GM10248 (cell line): ENCODE measurements at regions not wholly inside any gene's neighbourhood (a gene's known extent, or its start where the extent isn't known, plus 50 kb on each side); places are given as distances from the start of the nearest gene placed in this dataset.

Experiments
- CTCF ChIA-PET: fragments of 300-600 bp; sonication (Branson Sonifier 250); formaldehyde crosslinking; extraction: SDS; loops from one replicate; lab custom pipeline; 2021; ENCODE audit warnings: antibody characterized with exemption; lab: Yijun Ruan, JAX
- POLR2A ChIA-PET: fragments of 350-650 bp; sonication (Branson Sonifier 250); formaldehyde crosslinking; extraction: SDS; loops from one replicate; lab custom pipeline; 2020; ENCODE audit warnings: antibody characterized with exemption; lab: Yijun Ruan, JAX
- DNase-seq: peaks from one replicate; pipeline ENCODE4 v3.0.0; 2012; ENCODE audit errors: extremely low spot score
- TF ChIP-seq, protein P1 (sequence below): IDR thresholded peaks from 2 replicates; pipeline ENCODE4 v1.5.1; 2012; ENCODE audit warnings: mild to moderate bottlenecking, low read depth; ENCODE audit errors: extremely low read depth, missing control alignments, control extremely low read depth

GRCh38 chr5:111010783-111011182, 60.7 kb upstream of the TSLP start:
- POLR2A ChIA-PET = no interaction called here
- TF ChIP-seq, protein P1, sequence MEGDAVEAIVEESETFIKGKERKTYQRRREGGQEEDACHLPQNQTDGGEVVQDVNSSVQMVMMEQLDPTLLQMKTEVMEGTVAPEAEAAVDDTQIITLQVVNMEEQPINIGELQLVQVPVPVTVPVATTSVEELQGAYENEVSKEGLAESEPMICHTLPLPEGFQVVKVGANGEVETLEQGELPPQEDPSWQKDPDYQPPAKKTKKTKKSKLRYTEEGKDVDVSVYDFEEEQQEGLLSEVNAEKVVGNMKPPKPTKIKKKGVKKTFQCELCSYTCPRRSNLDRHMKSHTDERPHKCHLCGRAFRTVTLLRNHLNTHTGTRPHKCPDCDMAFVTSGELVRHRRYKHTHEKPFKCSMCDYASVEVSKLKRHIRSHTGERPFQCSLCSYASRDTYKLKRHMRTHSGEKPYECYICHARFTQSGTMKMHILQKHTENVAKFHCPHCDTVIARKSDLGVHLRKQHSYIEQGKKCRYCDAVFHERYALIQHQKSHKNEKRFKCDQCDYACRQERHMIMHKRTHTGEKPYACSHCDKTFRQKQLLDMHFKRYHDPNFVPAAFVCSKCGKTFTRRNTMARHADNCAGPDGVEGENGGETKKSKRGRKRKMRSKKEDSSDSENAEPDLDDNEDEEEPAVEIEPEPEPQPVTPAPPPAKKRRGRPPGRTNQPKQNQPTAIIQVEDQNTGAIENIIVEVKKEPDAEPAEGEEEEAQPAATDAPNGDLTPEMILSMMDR = no peak
- DNase-seq = no peak
- CTCF ChIA-PET = no interaction called here

DNA sequence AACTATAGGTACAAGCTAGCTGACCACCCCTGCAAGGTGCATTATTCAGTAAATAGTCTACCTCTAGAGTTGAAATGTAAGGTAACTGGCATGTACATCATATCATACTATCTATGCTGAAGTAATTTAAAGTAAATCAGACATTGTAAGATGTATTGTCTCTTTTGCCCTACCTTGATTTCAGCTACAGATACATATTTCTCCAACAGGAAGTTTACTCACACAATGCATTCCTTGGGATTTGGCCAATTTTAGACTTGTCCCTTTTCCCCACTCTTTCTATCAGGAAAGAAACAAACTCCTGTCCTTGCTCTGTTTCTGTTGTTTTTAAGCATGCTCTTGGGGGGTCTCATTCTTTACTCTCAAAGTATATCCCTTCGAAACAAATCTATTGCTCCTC, 58.5 kb upstream of the TSLP start:
- TF ChIP-seq, protein P1 = no peak
- CTCF ChIA-PET = interaction anchor here (1.9 kb wide), 1 partner anchor 10 kb away, joined by 7 read pairs; no protein-coding TSS in a partner anchor
- POLR2A ChIA-PET = no interaction called here
- no peak for DNase-seq

- CTCF ChIA-PET = no interaction called here
- TF ChIP-seq, protein P1 = no peak
- DNase-seq = no peak
- POLR2A ChIA-PET = no interaction called here
Observed at GRCh38 chr5:111016801-111017200, 54.7 kb upstream of the TSLP start.

DNA sequence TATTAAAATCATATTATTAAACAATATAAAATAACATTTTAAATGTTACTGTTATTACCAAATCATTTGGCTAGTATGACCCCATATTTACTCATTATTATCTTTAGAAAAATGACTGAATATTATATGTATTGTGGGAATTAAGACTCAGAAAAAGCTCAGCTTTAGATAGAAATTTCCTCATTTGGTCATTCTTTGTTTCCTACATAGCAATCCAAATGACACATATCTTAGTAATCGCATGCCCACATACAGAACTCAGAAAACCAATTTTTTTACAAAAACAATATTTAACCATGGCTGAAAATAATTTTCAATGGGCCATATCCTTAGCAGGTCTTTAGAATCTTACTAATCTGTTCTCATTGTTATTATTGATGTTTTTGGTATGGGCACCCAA, 53.8 kb upstream of the TSLP start:
- no peak for DNase-seq
- ChIA-PET POLR2A (no interaction called here), CTCF (no interaction called here)
- TF ChIP-seq, protein P1 = no peak
